UCSD-AML1 (cell line): ENCODE measurements at regions not wholly inside any gene's neighbourhood (a gene's known extent, or its start where the extent isn't known, plus 50 kb on each side); places are given as distances from the start of the nearest gene placed in this dataset.

Experiments
- DNase-seq: peaks from one replicate; lab custom pipeline; 2025; ENCODE audit not compliant: unreplicated experiment; lab: John Stamatoyannopoulos, UW

- DNase-seq, result no peak
Observed at GRCh38 chr3:80096909-80097308, 329.1 kb upstream of the ROBO1 start.

- DNase-seq, result no peak
Observed at GRCh38 chr3:80094589-80094988, 326.8 kb upstream of the ROBO1 start.

DNA sequence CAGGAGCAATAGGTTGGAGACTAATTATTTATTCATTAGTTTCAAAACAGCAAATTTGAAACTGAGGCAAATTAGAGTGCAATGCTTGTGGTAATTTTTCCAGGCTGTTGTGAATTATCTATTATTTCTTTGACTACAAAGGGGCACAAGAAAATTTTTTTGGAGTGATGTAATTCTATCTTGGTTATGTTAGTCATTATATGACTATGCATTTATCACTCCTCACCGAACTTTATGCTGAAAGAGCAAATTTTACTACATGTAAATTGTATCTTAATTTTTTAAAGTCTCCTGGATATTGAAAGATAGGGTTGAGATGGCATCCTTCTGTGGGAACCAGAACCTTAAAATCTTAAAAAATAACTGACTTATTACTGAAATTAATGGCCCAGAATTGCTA, 320.0 kb upstream of the ROBO1 start:
- no peak for DNase-seq

DNA sequence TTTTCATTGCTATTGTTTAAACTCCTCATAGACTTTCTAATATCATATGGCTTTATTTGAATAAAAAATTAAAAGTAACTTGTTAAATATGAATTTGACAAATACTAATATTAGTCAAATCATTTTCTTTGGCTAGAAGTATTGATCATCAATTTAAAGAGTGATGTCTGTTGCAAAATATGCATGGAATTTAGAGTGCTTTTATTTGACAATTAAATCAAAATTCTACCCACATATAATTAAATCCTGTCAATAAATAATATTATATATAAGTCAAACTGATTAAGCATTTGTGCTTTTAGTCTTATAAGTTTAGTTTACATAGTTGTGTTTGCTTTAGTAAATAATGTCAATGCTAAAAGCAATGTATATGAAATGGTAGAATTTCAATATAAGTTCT, 318.6 kb upstream of the ROBO1 start:
- DNase-seq, result no peak

DNA sequence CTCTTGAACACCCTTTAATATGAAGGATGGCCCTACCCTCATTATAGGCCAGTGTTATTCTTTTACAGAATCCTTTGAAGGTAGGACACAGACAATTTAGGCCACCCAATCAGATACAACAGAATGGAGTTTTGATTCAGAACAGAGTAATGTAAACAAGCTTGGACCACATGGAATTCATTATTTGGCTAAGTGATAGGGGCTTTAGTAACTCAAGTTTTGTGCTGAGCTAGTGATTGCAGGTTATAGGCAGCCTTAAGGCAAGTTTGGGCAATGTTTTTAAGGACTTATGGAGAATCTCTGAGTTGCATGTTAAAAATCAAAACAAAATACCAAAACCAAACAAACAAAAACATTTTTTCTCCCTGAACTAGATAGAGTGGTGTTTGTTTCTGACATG, 312.1 kb upstream of the ROBO1 start:
- DNase-seq, result no peak

DNA sequence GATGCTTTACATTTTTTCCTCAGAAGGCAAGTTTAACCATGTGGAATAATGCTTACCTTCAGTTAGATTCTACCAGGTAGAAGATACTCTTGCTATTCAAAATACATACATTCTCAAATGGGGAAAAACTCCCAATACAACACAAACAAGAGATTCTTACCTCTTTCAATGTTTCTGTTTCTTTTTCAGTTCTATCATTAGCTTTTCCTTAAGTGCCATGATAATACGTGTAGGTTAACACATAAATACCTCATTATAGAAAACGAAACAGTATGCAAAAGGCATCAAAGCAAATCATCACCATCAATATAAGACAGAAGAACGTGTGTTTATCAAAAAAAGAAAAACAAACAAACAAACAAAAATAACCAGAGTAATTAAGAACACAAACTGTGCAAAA, 300.7 kb upstream of the ROBO1 start:
- DNase-seq, result no peak

DNA sequence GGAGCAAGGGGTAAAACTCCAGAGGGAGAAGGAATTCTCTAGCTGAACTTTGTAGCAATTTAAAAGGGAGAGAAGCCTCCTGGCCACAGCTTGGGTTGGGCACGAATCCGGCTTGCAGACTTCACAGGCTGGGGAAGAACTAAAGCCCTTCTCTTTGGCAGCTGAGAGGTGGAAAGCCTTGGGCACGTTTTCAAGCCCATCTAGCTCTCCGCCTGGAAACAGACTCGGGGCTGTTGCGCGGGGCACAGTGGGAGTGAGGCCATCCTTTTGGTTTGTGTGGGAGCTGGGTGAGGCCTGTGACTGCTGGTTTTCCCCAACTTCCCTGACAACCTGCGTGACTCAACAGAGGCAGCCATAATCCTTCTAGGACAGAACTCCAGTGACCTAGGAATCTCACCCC, 295.7 kb upstream of the ROBO1 start:
- no peak for DNase-seq

DNA sequence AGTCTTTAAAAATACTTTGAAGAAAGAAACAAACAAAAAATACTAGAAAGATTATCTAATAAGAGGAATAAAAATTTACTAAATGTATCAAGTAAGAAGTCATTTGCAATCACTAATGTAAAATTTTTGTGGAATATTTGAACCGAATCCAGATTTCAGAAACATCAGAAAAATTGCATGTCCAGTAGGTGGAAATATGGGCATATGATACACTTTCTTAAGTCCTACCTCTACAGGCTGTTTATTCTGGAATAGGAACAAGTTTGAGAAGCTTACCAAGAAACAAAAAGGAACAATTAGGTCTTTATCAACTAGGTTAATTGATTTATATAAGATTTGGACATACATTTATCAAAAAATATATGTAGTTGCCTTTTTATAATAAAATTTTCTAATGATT, 292.9 kb upstream of the ROBO1 start:
- DNase-seq, result no peak

- DNase-seq, result no peak
Observed at GRCh38 chr3:80055306-80055705, 287.5 kb upstream of the ROBO1 start.

GRCh38 chr3:80052271-80052670, 284.5 kb upstream of the ROBO1 start:
- no peak for DNase-seq

- no peak for DNase-seq
Observed at GRCh38 chr3:80051602-80051962, 283.8 kb upstream of the ROBO1 start.

DNA sequence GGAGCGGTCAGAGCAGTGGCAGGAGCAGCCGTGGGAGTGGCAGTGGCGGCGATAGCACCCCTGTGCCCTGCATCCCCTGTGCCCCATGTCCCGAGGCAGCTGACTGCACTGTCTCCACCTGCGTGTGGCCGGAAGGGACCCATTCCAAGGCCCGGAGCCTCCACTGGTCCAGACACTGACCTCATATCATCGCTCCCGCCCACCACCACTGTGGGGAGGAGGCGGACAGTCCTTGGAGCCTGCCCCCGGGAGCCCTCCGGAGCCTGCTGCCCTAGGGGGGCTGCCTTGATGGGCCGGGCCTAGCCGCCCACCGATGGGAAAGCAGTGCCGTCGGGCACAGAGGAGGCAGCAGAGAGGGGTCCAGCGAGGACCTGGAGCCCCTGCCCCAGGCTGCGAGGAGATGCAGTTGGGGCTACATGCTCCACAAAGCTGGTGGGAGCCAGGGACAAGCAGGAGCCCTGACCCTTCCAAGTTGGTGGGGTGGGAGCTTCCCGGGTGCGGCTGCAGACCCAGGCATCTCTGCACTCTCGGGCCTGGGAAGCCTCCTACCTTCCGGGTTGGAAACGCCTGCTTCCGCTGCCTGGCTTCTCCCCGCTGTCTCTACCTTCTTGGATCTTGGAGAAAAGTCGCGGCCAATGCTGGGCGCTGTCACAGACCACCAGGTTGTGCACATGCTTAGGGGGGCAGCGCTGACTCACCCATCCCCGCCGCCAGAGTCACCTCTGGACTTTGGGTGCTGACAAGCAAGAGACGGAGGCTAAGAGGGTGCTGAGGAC, 283.2 kb upstream of the ROBO1 start:
- DNase-seq, result no peak

DNA sequence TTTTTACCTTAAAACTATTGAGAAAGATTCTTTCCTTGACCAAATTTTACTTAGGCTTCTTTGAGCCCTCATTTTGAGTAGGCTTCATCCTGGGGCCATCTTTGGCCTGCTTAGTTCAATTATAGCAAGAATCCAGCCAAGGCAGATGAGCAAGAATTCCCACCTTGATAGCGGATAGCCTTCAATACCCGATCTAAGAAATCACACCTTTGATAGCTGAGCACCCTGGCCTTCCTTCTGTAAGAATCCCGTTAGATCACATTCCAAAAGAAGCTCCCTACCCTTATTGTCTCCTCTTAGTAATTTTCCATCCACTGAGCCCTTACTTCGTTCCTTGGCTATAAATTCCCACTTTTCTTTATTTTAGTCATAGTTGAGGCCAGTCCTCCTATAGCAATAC, 275.4 kb upstream of the ROBO1 start:
- DNase-seq, result no peak

GRCh38 chr3:80040067-80040466, 272.3 kb upstream of the ROBO1 start:
- no peak for DNase-seq

- DNase-seq, result no peak
Observed at GRCh38 chr3:80036176-80036575, 268.4 kb upstream of the ROBO1 start.

- DNase-seq, result no peak
Observed at GRCh38 chr3:80035021-80035420, 267.2 kb upstream of the ROBO1 start.

GRCh38 chr3:80023010-80023409, 255.2 kb upstream of the ROBO1 start:
- DNase-seq, result no peak

- DNase-seq, result no peak
Observed at GRCh38 chr3:80018375-80018774, 250.6 kb upstream of the ROBO1 start.

DNA sequence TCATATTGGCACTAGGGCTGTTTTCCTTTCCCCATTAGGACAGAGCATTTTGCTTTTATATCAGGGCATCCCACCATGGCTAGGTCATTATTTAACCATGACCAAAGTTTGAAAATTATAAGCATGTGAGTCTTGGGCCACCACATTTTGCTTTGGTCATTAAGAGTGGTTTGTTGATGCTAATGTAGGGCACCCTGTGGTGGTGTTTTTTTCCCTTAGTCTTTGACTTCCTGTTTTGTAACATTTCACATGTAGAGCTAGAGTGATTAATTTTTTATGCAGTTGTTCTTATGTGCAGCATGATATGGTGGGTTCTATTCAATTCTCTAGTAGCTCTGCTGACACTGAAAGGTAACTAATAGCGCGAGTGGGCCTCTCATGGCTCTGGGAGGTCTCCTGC, 249.6 kb upstream of the ROBO1 start:
- no peak for DNase-seq

DNA sequence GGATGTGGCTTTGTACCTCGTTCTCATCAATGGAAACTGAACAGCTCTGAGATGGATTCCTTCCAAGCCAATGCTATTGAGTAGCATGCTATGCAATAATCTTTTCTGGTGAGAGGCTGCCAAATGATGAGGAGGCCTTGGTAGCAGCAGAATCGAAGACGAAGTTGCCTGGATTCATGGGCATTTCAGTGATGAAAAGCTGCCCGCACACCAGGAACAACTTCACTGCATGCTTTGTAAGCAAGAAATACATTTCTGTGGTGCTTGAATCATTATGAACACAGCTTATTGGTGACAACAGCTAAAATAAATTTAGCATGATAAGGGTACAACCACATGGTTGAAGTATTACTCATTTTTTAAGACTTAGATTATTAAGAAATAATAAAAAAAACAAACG, 246.8 kb upstream of the ROBO1 start:
- no peak for DNase-seq

- no peak for DNase-seq
Observed at GRCh38 chr3:80010021-80010571, 242.3 kb upstream of the ROBO1 start.

GRCh38 chr3:80007522-80007921, 239.7 kb upstream of the ROBO1 start:
- DNase-seq, result no peak

DNA sequence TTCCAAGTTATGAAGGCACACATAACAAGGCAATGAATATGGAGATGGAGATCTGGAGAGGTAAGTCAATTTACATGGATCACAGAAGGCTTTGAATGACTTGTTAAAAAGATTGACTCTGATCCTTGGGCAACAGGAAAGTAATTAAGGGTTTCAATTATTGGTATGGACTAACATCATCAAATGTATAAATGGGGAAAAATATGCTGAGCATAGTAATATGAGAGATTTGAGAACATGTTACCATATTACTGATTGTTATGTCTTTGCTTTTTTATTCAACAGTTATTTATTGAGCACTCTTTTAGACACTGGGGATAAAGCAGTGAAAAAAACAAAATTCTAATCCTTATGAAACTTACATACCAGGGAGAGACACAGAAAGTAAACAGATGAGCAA, 238.5 kb upstream of the ROBO1 start:
- no peak for DNase-seq
